WERI-Rb-1 (cell line): ENCODE measurements at regions not wholly inside any gene's neighbourhood (a gene's known extent, or its start where the extent isn't known, plus 50 kb on each side); places are given as distances from the start of the nearest gene placed in this dataset.
A peak's percentile ranks its signal among the peaks of the same experiment; 100 is the strongest.

Source experiments
- DNase-seq: peaks from one replicate; pipeline ENCODE4 v3.0.0-alpha.2; 2020
- H3K27ac ChIP-seq: fragments of 250-450 bp; sonication (Bioruptor Pico); 2 replicates; pipeline ENCODE4 v1.5.1; 2020; ENCODE audit warnings: mild to moderate bottlenecking, moderate library complexity
- H3K27me3 ChIP-seq: fragments of 250-450 bp; sonication (Bioruptor Pico); 2 replicates; pipeline ENCODE4 v1.5.1; 2021; ENCODE audit warnings: mild to moderate bottlenecking, low read depth, moderate library complexity; ENCODE audit not compliant: insufficient read depth, severe bottlenecking
- H3K36me3 ChIP-seq: fragments of 250-450 bp; sonication (Bioruptor Pico); 2 replicates; pipeline ENCODE4 v1.5.1; 2020; ENCODE audit warnings: mild to moderate bottlenecking, moderate library complexity
- H3K4me3 ChIP-seq: 2 replicates; pipeline ENCODE4 v1.5.1; 2011; ENCODE audit warnings: low read depth, mild to moderate bottlenecking, control low read depth, low read length
- H3K9me3 ChIP-seq: fragments of 250-450 bp; sonication (Bioruptor Pico); 2 replicates; pipeline ENCODE4 v1.5.1; 2021; ENCODE audit warnings: mild to moderate bottlenecking, moderate library complexity; ENCODE audit not compliant: severe bottlenecking
- CTCF ChIP-seq: IDR thresholded peaks from 2 replicates; pipeline ENCODE4 v1.5.1; 2011; ENCODE audit warnings: low read depth, mild to moderate bottlenecking, control low read depth, inconsistent platforms, low read length

GRCh38 chr6:105900125-105900937, 185.8 kb upstream of the PRDM1 start:
- TF ChIP-seq CTCF, result no peak
- Histone ChIP-seq H3K27ac (peak overlapping the region; percentile 63), H3K9me3 (peaks cover 2% of the 10 kb centered on the region), H3K27me3 (no peaks in the 10 kb centered on the region), H3K4me3 (no peak overlapping the region), H3K36me3 (no peaks in the 10 kb centered on the region)
- DNase-seq, result peak; percentile 48

GRCh38 chr6:105898286-105898685, 187.8 kb upstream of the PRDM1 start:
- Histone ChIP-seq H3K9me3 (peaks cover 2% of the 10 kb centered on the region), H3K36me3 (no peaks in the 10 kb centered on the region), H3K4me3 (no peak overlapping the region), H3K27me3 (no peaks in the 10 kb centered on the region), H3K27ac (no peak overlapping the region)
- DNase-seq, result no peak
- no peak for TF ChIP-seq CTCF

GRCh38 chr6:105897131-105897530, 189.0 kb upstream of the PRDM1 start:
- Histone ChIP-seq H3K27me3 (no peaks in the 10 kb centered on the region), H3K9me3 (peaks cover 2% of the 10 kb centered on the region), H3K4me3 (no peak overlapping the region), H3K36me3 (no peaks in the 10 kb centered on the region), H3K27ac (no peak overlapping the region)
- no peak for TF ChIP-seq CTCF
- DNase-seq, result no peak

GRCh38 chr6:105896821-105897095, 189.4 kb upstream of the PRDM1 start:
- no peak overlapping the region for H3K27ac ChIP-seq
- no peak for TF ChIP-seq CTCF
- no peaks in the 10 kb centered on the region for H3K27me3 ChIP-seq
- no peak for DNase-seq
- peaks cover 2% of the 10 kb centered on the region for H3K9me3 ChIP-seq
- H3K4me3 ChIP-seq, result no peak overlapping the region
- H3K36me3 ChIP-seq, result no peaks in the 10 kb centered on the region

- TF ChIP-seq CTCF, result no peak
- DNase-seq, result no peak
- no peak overlapping the region for H3K27ac ChIP-seq
- H3K4me3 ChIP-seq, result no peak overlapping the region
- H3K36me3 ChIP-seq, result no peaks in the 10 kb centered on the region
- peaks cover 2% of the 10 kb centered on the region for H3K9me3 ChIP-seq
- no peaks in the 10 kb centered on the region for H3K27me3 ChIP-seq
Observed at GRCh38 chr6:105896052-105896820, 189.9 kb upstream of the PRDM1 start.

GRCh38 chr6:105894556-105894955, 191.6 kb upstream of the PRDM1 start:
- Histone ChIP-seq H3K36me3 (no peaks in the 10 kb centered on the region), H3K4me3 (no peak overlapping the region), H3K9me3 (peaks cover 11% of the 10 kb centered on the region), H3K27ac (no peak overlapping the region), H3K27me3 (no peaks in the 10 kb centered on the region)
- TF ChIP-seq CTCF, result no peak
- DNase-seq, result no peak
